ENCODE measurements at regions not wholly inside any gene's neighbourhood (a gene's known extent, or its start where the extent isn't known, plus 50 kb on each side); places are given as distances from the start of the nearest gene placed in this dataset.

GRCh38 chr11:81993755-81994154 is 739.9 kb downstream of the FAM181B start:
- H2BK20ac ChIP-seq (ENCODE audit: low read depth, low read length): no peak overlapping the region
- no peaks in the 10 kb centered on the region for H3K4me1 ChIP-seq (ENCODE audit: control insufficient read depth, insufficient read depth, low read length)
- no peak overlapping the region for H3K4me2 ChIP-seq (ENCODE audit: low read depth, low read length)
- H3K9me1 ChIP-seq (ENCODE audit: insufficient read depth, low read length): no peaks in the 10 kb centered on the region
- H3K56ac ChIP-seq (ENCODE audit: extremely low read depth, insufficient read depth, low read length): no peak overlapping the region
- intact Hi-C loops (cut with micrococcal nuclease): no loop called here
- H2AK9ac ChIP-seq (replicated peaks; ENCODE audit: low read depth, low read length, poor library complexity): no peak overlapping the region
- H3K27me3 ChIP-seq (ENCODE audit: control insufficient read depth, insufficient read depth, low read length): no peaks in the 10 kb centered on the region
- POLR2A ChIA-PET (ENCODE audit: unreplicated experiment): interaction anchor here (0.7 kb wide), 1 partner anchor 11 kb away, joined by 3 read pairs; no protein-coding TSS in a partner anchor
- H3K9ac ChIP-seq (ENCODE audit: low read depth, low read length): no peak overlapping the region
- CTCF ChIA-PET: no interaction called here
- H4K20me1 ChIP-seq (ENCODE audit: insufficient read depth, low read length): no peaks in the 10 kb centered on the region
- TF ChIP-seq CEBPB (IDR thresholded peaks at IDR 0.05; ENCODE audit: low read depth, low read length) (no peak), MXI1 (IDR thresholded peaks at IDR 0.05; ENCODE audit: borderline replicate concordance, low read depth, low read length) (no peak), USF2 (IDR thresholded peaks at IDR 0.05; ENCODE audit: low read depth, low read length) (no peak), FOS (IDR thresholded peaks at IDR 0.05; ENCODE audit: low read depth, low read length) (no peak), ELK1 (IDR thresholded peaks at IDR 0.05; ENCODE audit: borderline replicate concordance, low read depth, low read length) (no peak), BHLHE40 (IDR thresholded peaks at IDR 0.05; ENCODE audit: low read depth, low read length) (no peak), RAD21 (IDR thresholded peaks at IDR 0.05; ENCODE audit: low read length) (no peak), CHD1 (IDR thresholded peaks at IDR 0.05; ENCODE audit: low read depth, low read length) (no peak), POLR2A (IDR thresholded peaks at IDR 0.05; ENCODE audit: low read depth, low read length) (no peak)
- H3K4ac ChIP-seq (ENCODE audit: low read depth, low read length): no peak overlapping the region
- H2AK5ac ChIP-seq (ENCODE audit: low read depth, low read length): no peak overlapping the region
- no TSS peak for BruUV-seq (replicated peaks)
- no peak overlapping the region for H3K14ac ChIP-seq (replicated peaks; ENCODE audit: low read depth, low read length)
- no peak overlapping the region for H2BK120ac ChIP-seq (ENCODE audit: low read depth, low read length)
- H3K36me3 ChIP-seq (ENCODE audit: control insufficient read depth, insufficient read depth, low read length): no peaks in the 10 kb centered on the region
- H3K9me3 ChIP-seq (ENCODE audit: control insufficient read depth, insufficient read depth, low read length): peaks cover 5% of the 10 kb centered on the region; the same call in 1 of the 2 replicates
- no peak overlapping the region for H3K23ac ChIP-seq (ENCODE audit: low read depth, low read length)
- H4K8ac ChIP-seq (ENCODE audit: low read depth in 2 of 2, low read length in 2 of 2): no peak overlapping the region
- H2BK15ac ChIP-seq (ENCODE audit: low read depth, low read length): no peak overlapping the region
- dilution Hi-C loops (cut with HindIII; ENCODE audit: low sequenced_read_pairs, unreplicated experiment): no loop called here
- no peak overlapping the region for H4K5ac ChIP-seq (ENCODE audit: low read depth, low read length)
- no peak overlapping the region for H3K4me3 ChIP-seq (ENCODE audit: insufficient read depth, low read depth, low read length)
- H4K91ac ChIP-seq (ENCODE audit: insufficient read depth, low read depth, low read length): no peak overlapping the region
- DNase-seq (no peak), ATAC-seq (ENCODE audit: low read depth) (no peak)
- H3K18ac ChIP-seq (ENCODE audit: low read depth, low read length): no peak overlapping the region
- in situ Hi-C loops (cut with MboI; ENCODE audit: low sequenced_read_pairs): no loop called here
- H3K79me1 ChIP-seq (ENCODE audit: low read depth in 1 of 2, low read length in 2 of 2): no peaks in the 10 kb centered on the region
- H2BK5ac ChIP-seq (ENCODE audit: low read depth, low read length, poor library complexity, severe bottlenecking): no peak overlapping the region
- H3K27ac ChIP-seq (ENCODE audit: insufficient read depth, low read length): no peak overlapping the region
- H2AFZ ChIP-seq (replicated peaks; ENCODE audit: low read length, poor library complexity): no peak overlapping the region
